AG20443 (cell line): ENCODE measurements at regions not wholly inside any gene's neighbourhood (a gene's known extent, or its start where the extent isn't known, plus 50 kb on each side); places are given as distances from the start of the nearest gene placed in this dataset.
"Not testable (repeated sequence)": the region's sequence is repeated elsewhere in the genome, so short reads cannot be mapped to it uniquely, and the experiment has no call there.

Experiments used
- DNase-seq: peaks from one replicate; pipeline ENCODE4 v3.0.0; 2012; ENCODE audit warnings: low spot score, mixed read lengths

GRCh38 chr1:183753464-183753891 lies 51.4 kb upstream of the RGL1 start:
- no peak for DNase-seq

GRCh38 chr1:183744132-183744913 lies 60.6 kb upstream of the RGL1 start:
- no peak for DNase-seq

GRCh38 chr1:183742355-183742754 lies 62.6 kb upstream of the RGL1 start:
- no peak for DNase-seq

GRCh38 chr1:183739741-183740271 lies 65.1 kb upstream of the RGL1 start:
- no peak for DNase-seq

GRCh38 chr1:183739082-183739481 lies 65.8 kb upstream of the RGL1 start:
- no peak for DNase-seq

GRCh38 chr1:183737916-183738315 lies 67.0 kb upstream of the RGL1 start:
- DNase-seq, result not testable (repeated sequence)

- no peak for DNase-seq
Measured at GRCh38 chr1:183736343-183736742, 68.6 kb upstream of the RGL1 start.

- no peak for DNase-seq
Measured at GRCh38 chr1:183735069-183735860, 69.7 kb upstream of the RGL1 start.

GRCh38 chr1:183734543-183735036 lies 70.3 kb upstream of the RGL1 start:
- peak; percentile 42 for DNase-seq

- no peak for DNase-seq
Measured at GRCh38 chr1:183733715-183734114, 71.2 kb upstream of the RGL1 start.

- no peak for DNase-seq
Measured at GRCh38 chr1:183732236-183732880, 72.6 kb upstream of the RGL1 start.

- DNase-seq, result no peak
Measured at GRCh38 chr1:183730886-183731573, 73.9 kb upstream of the RGL1 start.

GRCh38 chr1:183730107-183730724 lies 74.7 kb upstream of the RGL1 start:
- no peak for DNase-seq

- no peak for DNase-seq
Measured at GRCh38 chr1:183726825-183727224, 73.7 kb upstream of the APOBEC4 start.

- DNase-seq, result no peak
Measured at GRCh38 chr1:183724350-183725042, 71.4 kb upstream of the APOBEC4 start.

GRCh38 chr1:183723571-183723970 lies 70.5 kb upstream of the APOBEC4 start:
- no peak for DNase-seq

GRCh38 chr1:183721041-183721440 lies 67.9 kb upstream of the APOBEC4 start:
- no peak for DNase-seq

- peak; percentile 12 for DNase-seq
Measured at GRCh38 chr1:183720028-183720427, 66.9 kb upstream of the APOBEC4 start.

GRCh38 chr1:183719289-183719688 lies 66.2 kb upstream of the APOBEC4 start:
- DNase-seq, result no peak

GRCh38 chr1:183716286-183716685 lies 63.2 kb upstream of the APOBEC4 start:
- DNase-seq, result no peak
